Trophoblast cell (in vitro differentiated cells and primary cell): ENCODE measurements at regions not wholly inside any gene's neighbourhood (a gene's known extent, or its start where the extent isn't known, plus 50 kb on each side); places are given as distances from the start of the nearest gene placed in this dataset.
A peak's percentile ranks its signal among the peaks of the same experiment; 100 is the strongest.

Experiments used
- DNase-seq, 2 donors: peaks; one replicate each; pipeline ENCODE4 v3.0.0-alpha.2; 2016
- H2AFZ ChIP-seq: 2 replicates; pipeline ENCODE4 v1.6.1; 2013; ENCODE audit warnings: low read length, moderate library complexity, mild to moderate bottlenecking; ENCODE audit not compliant: insufficient read depth, poor library complexity
- H2AK5ac ChIP-seq: 2 replicates; pipeline ENCODE4 v1.6.1; 2013; ENCODE audit warnings: mild to moderate bottlenecking, low read length
- H2BK120ac ChIP-seq: 2 replicates; pipeline ENCODE4 v1.6.1; 2013; ENCODE audit warnings: low read length, mild to moderate bottlenecking, moderate library complexity; ENCODE audit not compliant: insufficient read depth, poor library complexity
- H2BK12ac ChIP-seq: 2 replicates; pipeline ENCODE4 v1.6.1; 2013; ENCODE audit warnings: mild to moderate bottlenecking, low read length, moderate library complexity
- H2BK5ac ChIP-seq: 2 replicates; pipeline ENCODE4 v1.6.1; 2013; ENCODE audit warnings: low read length, low read depth, moderate library complexity, mild to moderate bottlenecking; ENCODE audit not compliant: poor library complexity
- H3K14ac ChIP-seq: 2 replicates; pipeline ENCODE4 v1.6.1; 2013; ENCODE audit warnings: mild to moderate bottlenecking, low read length
- H3K18ac ChIP-seq: 2 replicates; pipeline ENCODE4 v1.6.1; 2013; ENCODE audit warnings: mild to moderate bottlenecking, low read length
- H3K23ac ChIP-seq: 2 replicates; pipeline ENCODE4 v1.6.1; 2013; ENCODE audit warnings: low read length
- H3K27ac ChIP-seq: 2 replicates; pipeline ENCODE4 v1.5.1; 2013; ENCODE audit warnings: low read depth, mild to moderate bottlenecking, inconsistent platforms, low read length, moderate library complexity
- H3K27me3 ChIP-seq: 2 replicates; pipeline ENCODE4 v1.6.1; 2013; ENCODE audit warnings: inconsistent platforms, mild to moderate bottlenecking, low read length, moderate library complexity; ENCODE audit not compliant: insufficient read depth
- H3K36me3 ChIP-seq, 2 experiments: 1 replicate in 1 of 2; 2 replicates in 1 of 2; pipeline ENCODE4 v1.6.1; 2013; ENCODE audit warnings: low read length in 2 of 2, mild to moderate bottlenecking in 2 of 2, moderate library complexity in 1 of 2; ENCODE audit not compliant: insufficient read depth in 2 of 2, control insufficient read depth in 1 of 2
- H3K4ac ChIP-seq: 2 replicates; pipeline ENCODE4 v1.6.1; 2013; ENCODE audit warnings: low read depth, mild to moderate bottlenecking, low read length, moderate library complexity
- H3K4me1 ChIP-seq, 2 experiments: 1 replicate in 1 of 2; 2 replicates in 1 of 2; pipeline ENCODE4 v1.6.1; 2013; ENCODE audit warnings: low read length in 2 of 2, mild to moderate bottlenecking in 2 of 2, moderate library complexity in 1 of 2; ENCODE audit not compliant: insufficient read depth in 2 of 2, control insufficient read depth in 1 of 2
- H3K4me2 ChIP-seq: 2 replicates; pipeline ENCODE4 v1.6.1; 2013; ENCODE audit warnings: inconsistent platforms, mild to moderate bottlenecking, low read length, moderate library complexity
- H3K4me3 ChIP-seq: 2 replicates; pipeline ENCODE4 v1.5.1; 2013; ENCODE audit warnings: mild to moderate bottlenecking, low read depth, low read length, inconsistent platforms
- H3K79me1 ChIP-seq: one replicate; pipeline ENCODE4 v1.6.1; 2013; ENCODE audit warnings: low read length
- H3K79me2 ChIP-seq: 2 replicates; pipeline ENCODE4 v1.6.1; 2013; ENCODE audit warnings: low read length, mild to moderate bottlenecking; ENCODE audit not compliant: control insufficient read depth, insufficient read depth, poor library complexity
- H3K9ac ChIP-seq: 2 replicates; pipeline ENCODE4 v1.6.1; 2013; ENCODE audit warnings: mild to moderate bottlenecking, low read length
- H3K9me3 ChIP-seq: 2 replicates; pipeline ENCODE4 v1.6.1; 2013; ENCODE audit warnings: low read depth, mild to moderate bottlenecking, control low read depth, inconsistent platforms, low read length; ENCODE audit not compliant: insufficient read depth
- H4K12ac ChIP-seq: 2 replicates; pipeline ENCODE4 v1.6.1; 2013; ENCODE audit warnings: low read depth, mild to moderate bottlenecking, low read length, moderate library complexity
- H4K8ac ChIP-seq: 2 replicates; pipeline ENCODE4 v1.6.1; 2013; ENCODE audit warnings: low read depth, mild to moderate bottlenecking, low read length, moderate library complexity
- H4K91ac ChIP-seq: one replicate; pipeline ENCODE4 v1.6.1; 2013; ENCODE audit warnings: low read depth, mild to moderate bottlenecking, low read length, moderate library complexity
- WGBS: extraction: QIAGEN DNeasy Blood & Tissue Kit; methylation state at CpG from one replicate; pipeline ENCODE4 v1.1.7; 2013; ENCODE audit warnings: missing lambda C conversion rate; ENCODE audit not compliant: insufficient read length, insufficient coverage; ENCODE audit errors: extremely low coverage; 5-methylcytosine and 5-hydroxymethylcytosine counted together

DNA sequence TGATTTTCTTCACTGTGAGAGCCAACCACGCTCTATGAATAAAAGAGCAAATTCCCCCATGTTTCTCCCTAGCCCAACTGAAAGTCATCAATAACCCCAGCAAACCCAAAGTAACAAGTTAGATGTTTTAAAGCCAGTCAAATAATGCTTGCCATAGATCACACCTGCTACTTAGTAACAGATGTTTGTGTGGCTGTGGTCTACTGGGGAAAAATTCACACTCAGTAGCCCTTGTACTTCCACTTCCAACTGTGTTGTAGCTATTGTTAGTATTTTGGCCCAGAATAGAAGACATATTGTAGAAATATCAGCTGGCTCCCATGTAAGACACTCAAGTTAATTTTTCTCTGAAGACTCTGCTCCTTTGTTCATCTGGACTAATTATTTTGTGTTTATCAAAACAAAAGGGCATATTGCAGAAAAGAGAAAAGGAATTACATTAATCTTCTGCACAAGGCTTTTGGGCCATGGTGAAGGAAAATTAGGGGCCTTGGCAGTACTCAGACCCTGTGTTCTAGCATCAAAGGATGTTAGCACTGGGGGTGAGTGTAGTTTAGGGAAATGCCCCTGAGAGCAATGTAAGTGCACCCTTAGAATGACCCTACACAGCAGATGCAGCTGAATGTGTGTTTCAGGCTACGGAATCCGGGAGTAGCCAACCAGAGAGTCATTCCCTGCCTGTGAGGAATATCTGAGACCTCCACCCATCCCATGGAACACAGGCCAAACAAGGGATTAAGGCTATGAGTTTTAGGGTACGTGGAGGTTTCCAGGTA lies 521.9 kb downstream of the EPHA4 start:
- Histone ChIP-seq H4K91ac (no peak overlapping the region), H2AFZ (no peak overlapping the region), H3K4me3 (no peak overlapping the region), H3K36me3 (no peaks in the 10 kb centered on the region), H4K12ac (no peak overlapping the region), H2AK5ac (no peak overlapping the region), H3K4ac (no peak overlapping the region), H3K14ac (no peak overlapping the region), H2BK12ac (no peak overlapping the region), H2BK120ac (no peak overlapping the region), H4K8ac (no peak overlapping the region), H3K27me3 (no peaks in the 10 kb centered on the region), H3K23ac (no peak overlapping the region), H3K9ac (no peak overlapping the region), H3K79me1 (no peaks in the 10 kb centered on the region), H3K18ac (no peak overlapping the region), H3K9me3 (no peaks in the 10 kb centered on the region), H3K27ac (no peak overlapping the region), H3K79me2 (no peaks in the 10 kb centered on the region), H3K4me1 (no peaks in the 10 kb centered on the region), H2BK5ac (no peak overlapping the region), H3K4me2 (no peak overlapping the region)
- no peak for DNase-seq
- no CpG with 5 or more reads among the region's 4 CpGs for WGBS

DNA sequence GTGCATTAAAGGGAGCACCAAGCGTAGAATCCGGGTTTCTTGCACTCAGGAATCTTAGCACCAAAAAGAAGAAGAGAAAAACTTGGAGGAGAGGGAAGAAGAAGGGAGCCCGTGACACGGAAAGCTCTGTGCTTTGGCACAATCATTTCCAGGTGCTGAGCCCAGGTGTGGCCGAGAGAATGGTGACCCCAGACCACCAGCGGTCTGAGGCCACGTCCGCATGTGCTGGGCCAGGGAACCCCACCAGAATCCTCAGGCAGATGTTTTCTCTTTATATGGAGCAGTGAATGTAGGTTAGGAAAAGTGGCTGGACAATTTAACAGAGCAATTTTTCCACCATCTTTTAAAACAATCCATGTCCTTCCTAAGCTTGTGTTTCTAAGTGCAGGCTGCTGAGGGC lies 520.9 kb downstream of the EPHA4 start:
- H2AFZ ChIP-seq = no peak overlapping the region

DNA sequence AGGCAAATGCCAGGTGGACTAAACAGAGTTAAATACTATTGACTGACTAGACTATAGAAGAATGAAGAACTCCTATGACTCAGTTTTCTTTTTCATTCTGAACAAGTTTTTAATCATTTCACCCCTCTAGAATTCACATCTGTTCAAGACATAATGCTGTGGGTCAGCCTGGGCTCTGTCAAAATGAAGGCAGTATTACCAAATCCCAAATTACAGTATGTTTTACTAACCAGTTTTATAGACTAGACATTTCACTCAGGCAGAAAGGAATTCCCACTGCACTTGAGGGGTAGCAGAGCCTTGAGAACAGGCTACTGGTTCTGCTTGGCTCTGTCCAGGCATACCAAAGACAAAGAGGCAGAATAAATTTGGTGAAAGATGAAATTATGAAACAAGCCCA lies 511.7 kb downstream of the EPHA4 start:
- Histone ChIP-seq H2BK120ac (no peak overlapping the region), H3K9ac (no peak overlapping the region), H3K4me2 (no peak overlapping the region), H2AK5ac (no peak overlapping the region), H3K4ac (no peak overlapping the region), H4K91ac (no peak overlapping the region), H3K36me3 (no peaks in the 10 kb centered on the region), H3K9me3 (no peaks in the 10 kb centered on the region), H3K79me2 (no peaks in the 10 kb centered on the region), H3K27ac (no peak overlapping the region), H4K12ac (no peak overlapping the region), H3K18ac (no peak overlapping the region), H4K8ac (no peak overlapping the region), H2AFZ (no peak overlapping the region), H3K23ac (no peak overlapping the region), H2BK5ac (no peak overlapping the region), H3K14ac (no peak overlapping the region), H2BK12ac (no peak overlapping the region), H3K79me1 (no peaks in the 10 kb centered on the region), H3K27me3 (no peaks in the 10 kb centered on the region), H3K4me3 (no peak overlapping the region), H3K4me1 (no peaks in the 10 kb centered on the region)
- peak in 1 of 2 donors; percentile 1 for DNase-seq

More for the DNA sequence above, 520.9 kb downstream of the EPHA4 start:
- Histone ChIP-seq H3K79me1 (no peaks in the 10 kb centered on the region), H2BK5ac (no peak overlapping the region), H3K14ac (no peak overlapping the region), H3K4me3 (no peak overlapping the region), H4K8ac (no peak overlapping the region), H3K36me3 (no peaks in the 10 kb centered on the region), H3K4me2 (no peak overlapping the region), H2BK12ac (no peak overlapping the region), H3K9me3 (no peaks in the 10 kb centered on the region), H4K12ac (no peak overlapping the region), H3K4me1 (no peaks in the 10 kb centered on the region), H3K27me3 (no peaks in the 10 kb centered on the region), H3K27ac (no peak overlapping the region), H3K4ac (no peak overlapping the region), H3K79me2 (no peaks in the 10 kb centered on the region), H3K18ac (no peak overlapping the region), H2BK120ac (no peak overlapping the region), H4K91ac (no peak overlapping the region), H3K23ac (no peak overlapping the region), H2AK5ac (no peak overlapping the region), H3K9ac (no peak overlapping the region)
- WGBS = no CpG with 5 or more reads among the region's 8 CpGs
- no peak for DNase-seq

DNA sequence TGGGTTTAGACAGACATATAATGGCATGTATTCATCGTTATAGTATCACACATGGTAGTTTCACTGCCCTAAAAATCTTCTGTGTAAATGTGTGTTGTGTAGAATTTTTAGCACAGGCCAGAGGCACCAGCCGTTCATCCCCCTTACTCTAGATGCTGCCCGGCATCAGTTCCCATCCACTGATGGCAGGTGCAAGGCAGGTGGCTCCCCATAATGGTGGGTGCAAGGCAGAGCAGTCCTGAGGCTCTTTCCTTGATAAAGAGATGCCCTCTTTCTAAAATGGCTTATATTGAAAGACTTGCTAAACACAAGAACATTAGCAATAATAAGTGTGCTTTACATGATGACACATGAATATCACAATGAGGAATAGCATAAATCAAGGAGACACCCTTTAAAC lies 508.5 kb downstream of the EPHA4 start:
- no peaks in the 10 kb centered on the region for H3K27me3 ChIP-seq
- no peak overlapping the region for H2AFZ ChIP-seq
- no peak overlapping the region for H3K18ac ChIP-seq
- no peak overlapping the region for H4K12ac ChIP-seq
- no peak overlapping the region for H4K91ac ChIP-seq
- H3K9ac ChIP-seq = no peak overlapping the region
- H3K4me1 ChIP-seq = no peaks in the 10 kb centered on the region
- DNase-seq = no peak
- no peaks in the 10 kb centered on the region for H3K36me3 ChIP-seq
- H3K14ac ChIP-seq = no peak overlapping the region
- H3K4me3 ChIP-seq = no peak overlapping the region
- no peak overlapping the region for H3K4ac ChIP-seq
- H3K79me2 ChIP-seq = no peaks in the 10 kb centered on the region
- no CpG with 5 or more reads among the region's 3 CpGs for WGBS
- H4K8ac ChIP-seq = no peak overlapping the region
- no peak overlapping the region for H2BK120ac ChIP-seq
- no peak overlapping the region for H2BK12ac ChIP-seq
- no peak overlapping the region for H2AK5ac ChIP-seq
- no peak overlapping the region for H3K27ac ChIP-seq
- no peak overlapping the region for H3K4me2 ChIP-seq
- H3K9me3 ChIP-seq = no peaks in the 10 kb centered on the region
- no peaks in the 10 kb centered on the region for H3K79me1 ChIP-seq
- H3K23ac ChIP-seq = no peak overlapping the region
- no peak overlapping the region for H2BK5ac ChIP-seq
